Activated B cell treated with CpG ODN at 0.5 μM for 24 hours (primary cell): ENCODE measurements at regions not wholly inside any gene's neighbourhood (a gene's known extent, or its start where the extent isn't known, plus 50 kb on each side); places are given as distances from the start of the nearest gene placed in this dataset.

Source experiments
- ATAC-seq: fragments of 200-7000 bp; cut with Tn5 transposase; one replicate; pipeline ENCODE4 v1.10.0; 2021; ENCODE audit warnings: low read depth, mild to moderate bottlenecking, moderate library complexity
- CTCF ChIA-PET: fragments of 350-600 bp; sonication (Branson Sonifier 250); formaldehyde crosslinking; loops from one replicate; lab custom pipeline; 2021; ENCODE audit warnings: antibody characterized with exemption; lab: Charles Lee
- POLR2A ChIA-PET: fragments of 350-600 bp; sonication (Branson Sonifier 250); formaldehyde crosslinking; loops from one replicate; lab custom pipeline; 2021; ENCODE audit warnings: antibody characterized with exemption; lab: Charles Lee
- DNase-seq: peaks from one replicate; pipeline ENCODE4 v3.0.0; 2022
- H3K27ac Mint-ChIP-seq: one replicate; pipeline ENCODE4 v1.8.0; 2020; ENCODE audit warnings: mixed read lengths
- H3K27me3 Mint-ChIP-seq: one replicate; pipeline ENCODE4 v1.8.0; 2021; ENCODE audit warnings: mixed read lengths
- H3K36me3 Mint-ChIP-seq: one replicate; pipeline ENCODE4 v1.8.0; 2021; ENCODE audit warnings: low read depth, mixed read lengths
- H3K4me1 Mint-ChIP-seq: one replicate; pipeline ENCODE4 v1.8.0; 2021; ENCODE audit warnings: mixed read lengths
- H3K4me3 Mint-ChIP-seq: one replicate; pipeline ENCODE4 v1.8.0; 2020; ENCODE audit warnings: mild to moderate bottlenecking, mixed read lengths
- H3K9me3 Mint-ChIP-seq: one replicate; pipeline ENCODE4 v1.8.0; 2020; ENCODE audit warnings: mixed read lengths
- intact Hi-C: fragments of 100-400 bp; cut with micrococcal nuclease; formaldehyde crosslinking; loops from one replicate; pipeline ENCODE4 v1.15.1; 2024
- TF ChIP-seq, protein P1 (sequence below): fragments of 200-600 bp; IDR thresholded peaks from one replicate; pipeline ENCODE4 v1.8.0; 2022; ENCODE audit warnings: antibody characterized with exemption, mild to moderate bottlenecking

- H3K4me1 Mint-ChIP-seq = no peaks in the 10 kb centered on the region
- H3K27ac Mint-ChIP-seq = no peak overlapping the region
- no peak for DNase-seq
- H3K4me3 Mint-ChIP-seq = no peak overlapping the region
- no peaks in the 10 kb centered on the region for H3K36me3 Mint-ChIP-seq
- no peak for ATAC-seq
- TF ChIP-seq, protein P1, sequence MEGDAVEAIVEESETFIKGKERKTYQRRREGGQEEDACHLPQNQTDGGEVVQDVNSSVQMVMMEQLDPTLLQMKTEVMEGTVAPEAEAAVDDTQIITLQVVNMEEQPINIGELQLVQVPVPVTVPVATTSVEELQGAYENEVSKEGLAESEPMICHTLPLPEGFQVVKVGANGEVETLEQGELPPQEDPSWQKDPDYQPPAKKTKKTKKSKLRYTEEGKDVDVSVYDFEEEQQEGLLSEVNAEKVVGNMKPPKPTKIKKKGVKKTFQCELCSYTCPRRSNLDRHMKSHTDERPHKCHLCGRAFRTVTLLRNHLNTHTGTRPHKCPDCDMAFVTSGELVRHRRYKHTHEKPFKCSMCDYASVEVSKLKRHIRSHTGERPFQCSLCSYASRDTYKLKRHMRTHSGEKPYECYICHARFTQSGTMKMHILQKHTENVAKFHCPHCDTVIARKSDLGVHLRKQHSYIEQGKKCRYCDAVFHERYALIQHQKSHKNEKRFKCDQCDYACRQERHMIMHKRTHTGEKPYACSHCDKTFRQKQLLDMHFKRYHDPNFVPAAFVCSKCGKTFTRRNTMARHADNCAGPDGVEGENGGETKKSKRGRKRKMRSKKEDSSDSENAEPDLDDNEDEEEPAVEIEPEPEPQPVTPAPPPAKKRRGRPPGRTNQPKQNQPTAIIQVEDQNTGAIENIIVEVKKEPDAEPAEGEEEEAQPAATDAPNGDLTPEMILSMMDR = no peak
- intact Hi-C loops = no loop called here
- CTCF ChIA-PET = no interaction called here
- no peaks in the 10 kb centered on the region for H3K27me3 Mint-ChIP-seq
- POLR2A ChIA-PET = no interaction called here
- H3K9me3 Mint-ChIP-seq = no peaks in the 10 kb centered on the region
Measured at GRCh38 chr3:163218336-163218735, 1721.7 kb downstream of the OTOL1 start.

GRCh38 chr3:163213838-163214237 is 1717.2 kb downstream of the OTOL1 start:
- Mint-ChIP-seq H3K36me3 (no peaks in the 10 kb centered on the region), H3K27ac (no peak overlapping the region), H3K4me3 (no peak overlapping the region), H3K4me1 (no peaks in the 10 kb centered on the region), H3K9me3 (no peaks in the 10 kb centered on the region), H3K27me3 (no peaks in the 10 kb centered on the region)
- CTCF ChIA-PET = no interaction called here
- TF ChIP-seq, protein P1 = no peak
- intact Hi-C loops = no loop called here
- no peak for ATAC-seq
- DNase-seq = no peak
- POLR2A ChIA-PET = no interaction called here

- ATAC-seq (no peak), DNase-seq (no peak)
- TF ChIP-seq, protein P1 = no peak
- ChIA-PET POLR2A (no interaction called here), CTCF (no interaction called here)
- Mint-ChIP-seq H3K4me1 (no peaks in the 10 kb centered on the region), H3K4me3 (no peak overlapping the region), H3K27me3 (no peaks in the 10 kb centered on the region), H3K36me3 (no peaks in the 10 kb centered on the region), H3K9me3 (peaks cover 2% of the 10 kb centered on the region), H3K27ac (no peak overlapping the region)
- intact Hi-C loops = no loop called here
Measured at GRCh38 chr3:163196815-163197374, 1700.3 kb downstream of the OTOL1 start.

DNA sequence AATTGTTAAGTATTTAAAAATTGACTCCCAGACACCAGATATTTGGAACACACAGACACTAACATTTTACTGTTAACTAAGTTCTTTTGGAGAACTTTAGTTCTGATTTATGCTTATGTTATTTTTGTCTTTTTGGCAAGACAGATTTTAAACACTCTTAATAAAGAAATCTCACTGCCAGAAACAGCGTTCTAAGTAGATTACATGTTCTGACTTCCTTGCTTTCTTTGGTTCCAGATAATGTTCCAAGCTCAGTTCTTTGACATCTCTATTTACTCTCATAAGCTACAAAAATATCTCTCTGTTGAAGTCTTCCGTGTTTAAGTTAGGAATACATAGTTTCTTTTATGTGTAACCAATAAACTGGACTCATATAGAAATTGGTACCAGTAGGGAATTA is 1699.6 kb downstream of the OTOL1 start:
- ChIA-PET CTCF (no interaction called here), POLR2A (no interaction called here)
- no peak overlapping the region for H3K4me3 Mint-ChIP-seq
- no peak overlapping the region for H3K27ac Mint-ChIP-seq
- peaks cover 2% of the 10 kb centered on the region for H3K9me3 Mint-ChIP-seq
- H3K4me1 Mint-ChIP-seq = no peaks in the 10 kb centered on the region
- ATAC-seq (no peak), DNase-seq (no peak)
- H3K27me3 Mint-ChIP-seq = no peaks in the 10 kb centered on the region
- TF ChIP-seq, protein P1 = no peak
- no peaks in the 10 kb centered on the region for H3K36me3 Mint-ChIP-seq
- intact Hi-C loops = no loop called here

DNA sequence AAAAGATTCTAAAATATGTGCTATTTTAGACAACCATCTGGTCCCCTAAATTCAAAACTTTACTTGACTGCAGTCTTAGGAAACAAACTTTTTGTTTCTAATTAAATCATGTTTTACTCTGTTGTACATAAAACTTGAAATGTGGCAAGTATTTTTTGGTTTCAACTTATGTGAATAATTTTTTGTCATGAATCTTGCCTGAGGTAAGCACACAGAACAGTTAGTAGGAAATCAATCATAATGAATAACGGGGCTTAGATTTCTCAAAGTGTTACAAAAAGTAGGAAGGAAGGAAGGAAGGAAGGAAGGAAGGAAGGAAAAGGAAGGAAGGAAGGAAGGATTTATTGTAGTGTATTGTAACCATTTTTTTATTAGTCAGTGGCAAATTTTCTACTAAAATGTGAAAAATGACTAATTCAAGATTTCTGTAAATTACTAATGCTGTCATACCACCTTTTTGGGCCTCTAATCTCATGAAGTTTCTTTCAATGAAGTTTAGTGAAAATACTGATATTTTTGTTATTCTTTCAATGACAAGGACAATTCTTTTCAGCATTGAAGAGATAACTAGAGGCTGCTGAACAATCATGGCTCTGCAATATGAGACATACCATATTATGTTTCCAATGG is 1689.2 kb downstream of the OTOL1 start:
- TF ChIP-seq, protein P1 = no peak
- Mint-ChIP-seq H3K9me3 (peaks cover 10% of the 10 kb centered on the region), H3K36me3 (no peaks in the 10 kb centered on the region), H3K27ac (no peak overlapping the region), H3K4me1 (no peaks in the 10 kb centered on the region), H3K27me3 (no peaks in the 10 kb centered on the region), H3K4me3 (no peak overlapping the region)
- DNase-seq = no peak
- ChIA-PET CTCF (no interaction called here), POLR2A (no interaction called here)
- no peak for ATAC-seq
- intact Hi-C loops = no loop called here
